NCI-H2171 (cell line): ENCODE measurements at regions not wholly inside any gene's neighbourhood (a gene's known extent, or its start where the extent isn't known, plus 50 kb on each side); places are given as distances from the start of the nearest gene placed in this dataset.
"Not testable (repeated sequence)": the region's sequence is repeated elsewhere in the genome, so short reads cannot be mapped to it uniquely, and the experiment has no call there.

Source experiments
- DNase-seq: peaks from one replicate; lab custom pipeline; 2025; lab: John Stamatoyannopoulos, UW

- no peak for DNase-seq
Measured at GRCh38 chr17:5747964-5748363, 163.7 kb upstream of the NLRP1 start.

GRCh38 chr17:5753421-5753820 is 169.1 kb upstream of the NLRP1 start:
- no peak for DNase-seq

- no peak for DNase-seq
Measured at GRCh38 chr17:5757314-5757907, 173.1 kb upstream of the NLRP1 start.

- DNase-seq, result no peak
Measured at GRCh38 chr17:5758651-5759050, 174.3 kb upstream of the NLRP1 start.

- no peak for DNase-seq
Measured at GRCh38 chr17:5759501-5759925, 175.2 kb upstream of the NLRP1 start.

- DNase-seq, result no peak
Measured at GRCh38 chr17:5762191-5762590, 177.9 kb upstream of the NLRP1 start.

- DNase-seq, result no peak
Measured at GRCh38 chr17:5763595-5764306, 179.4 kb upstream of the NLRP1 start.

- peak; percentile 7 for DNase-seq
Measured at GRCh38 chr17:5769593-5770354, 185.5 kb upstream of the NLRP1 start.

GRCh38 chr17:5770441-5771270 is 186.3 kb upstream of the NLRP1 start:
- no peak for DNase-seq

- not testable (repeated sequence) for DNase-seq
Measured at GRCh38 chr17:5771271-5771577, 186.9 kb upstream of the NLRP1 start.

GRCh38 chr17:5772017-5772416 is 187.7 kb upstream of the NLRP1 start:
- DNase-seq, result not testable (repeated sequence)

GRCh38 chr17:5772720-5773119 is 188.4 kb upstream of the NLRP1 start:
- DNase-seq, result no peak

GRCh38 chr17:5773816-5774360 is 189.6 kb upstream of the NLRP1 start:
- no peak for DNase-seq

GRCh38 chr17:5775098-5775497 is 190.8 kb upstream of the NLRP1 start:
- no peak for DNase-seq

- DNase-seq, result no peak
Measured at GRCh38 chr17:5780476-5780875, 196.2 kb upstream of the NLRP1 start.

GRCh38 chr17:5781236-5781927 is 197.1 kb upstream of the NLRP1 start:
- no peak for DNase-seq

- no peak for DNase-seq
Measured at GRCh38 chr17:5783269-5783668, 199.0 kb upstream of the NLRP1 start.

- no peak for DNase-seq
Measured at GRCh38 chr17:5783851-5784250, 199.5 kb upstream of the NLRP1 start.

GRCh38 chr17:5784791-5785190 is 200.5 kb upstream of the NLRP1 start:
- no peak for DNase-seq

- DNase-seq, result no peak
Measured at GRCh38 chr17:5785338-5785737, 201.0 kb upstream of the NLRP1 start.

- no peak for DNase-seq
Measured at GRCh38 chr17:5785867-5786509, 201.7 kb upstream of the NLRP1 start.
